HepG2 (cell line): ENCODE measurements at regions not wholly inside any gene's neighbourhood (a gene's known extent, or its start where the extent isn't known, plus 50 kb on each side); places are given as distances from the start of the nearest gene placed in this dataset.

Experiments
- ATAC-seq: fragments of 200-7000 bp; cut with Tn5 transposase; 3 replicates; pipeline ENCODE4 v1.9.1; 2020; ENCODE audit warnings: mild to moderate bottlenecking, moderate library complexity
- BruUV-seq: library from RNA; stranded (reverse); fragments of 400-500 nt; replicated peaks from 2 replicates; lab custom pipeline; 2021; lab: Mats Ljungman, UMichigan
- CTCF ChIA-PET: fragments of 300-600 bp; formaldehyde crosslinking; extraction: SDS; loops from one replicate; lab custom pipeline; 2021; ENCODE audit warnings: low total read pairs, inconsistent platforms, low intra/inter-chr PET ratio; lab: Yijun Ruan, JAX
- POLR2A ChIA-PET: fragments of 350-600 bp; sonication (Branson Sonifier 250); formaldehyde crosslinking; loops from one replicate; lab custom pipeline; 2020; ENCODE audit warnings: antibody characterized with exemption, inconsistent platforms; lab: Yijun Ruan, JAX
- DNase-seq: peaks from one replicate; pipeline ENCODE4 v3.0.0-alpha.2; 2015; ENCODE audit warnings: low spot score
- FAIRE-seq: peaks from 3 replicates; lab custom pipeline; 2011; peaks lifted over from hg19 to GRCh38; lab: Jason Lieb, UNC
- H2AFZ ChIP-seq: one replicate; pipeline ENCODE4 v1.6.1; 2011; ENCODE audit warnings: low read length, inconsistent platforms
- H3K27ac ChIP-seq: fragments of 300-600 bp; 3 replicates; pipeline ENCODE4 v1.8.0; 2011; ENCODE audit warnings: mixed run types, mild to moderate bottlenecking, mixed read lengths, low read length, inconsistent platforms; ENCODE audit not compliant: insufficient read depth; ENCODE audit errors: extremely low read length
- H3K27me3 ChIP-seq, 2 experiments: fragments of 200-600 bp in 1 of 2; 2 replicates in 1 of 2; 3 replicates in 1 of 2; pipeline versions ENCODE4 v1.6.0 to v1.8.0; 2011; ENCODE audit warnings: low read length in 2 of 2, mild to moderate bottlenecking in 2 of 2, moderate library complexity in 2 of 2, inconsistent platforms in 1 of 2; ENCODE audit not compliant: insufficient read depth in 2 of 2, control insufficient read depth in 1 of 2
- H3K36me3 ChIP-seq, 2 experiments: fragments of 200-600 bp in 1 of 2; replicated peaks in 1 of 2; 2 replicates in 1 of 2; 3 replicates in 1 of 2; pipeline versions ENCODE4 v1.5.1 to v1.8.0; 2011; ENCODE audit warnings: low read length in 2 of 2, inconsistent platforms in 1 of 2; ENCODE audit not compliant: insufficient read depth in 2 of 2, control insufficient read depth in 1 of 2
- H3K4me1 ChIP-seq: 2 replicates; pipeline ENCODE4 v1.5.1; 2012; ENCODE audit warnings: low read length, inconsistent platforms; ENCODE audit not compliant: insufficient read depth
- H3K4me2 ChIP-seq: 2 replicates; pipeline ENCODE4 v1.6.0; 2011; ENCODE audit warnings: low read depth, low read length, inconsistent platforms
- H3K4me3 ChIP-seq, 3 experiments: fragments of 200-600 bp in 1 of 3; sonication (generic), shearing (Covaris generic) in 1 of 3; replicated peaks in 1 of 3; 2 replicates each; pipeline ENCODE4 v1.5.1; 2011 to 2016; ENCODE audit warnings: low read length in 3 of 3, inconsistent platforms in 2 of 3, low read depth in 2 of 3, mild to moderate bottlenecking in 2 of 3, control low read depth in 1 of 3, mixed read lengths in 1 of 3; ENCODE audit not compliant: insufficient read depth in 1 of 3
- H3K79me2 ChIP-seq: one replicate; pipeline ENCODE4 v1.6.1; 2011; ENCODE audit warnings: low read length, inconsistent platforms; ENCODE audit not compliant: insufficient read depth
- H3K9ac ChIP-seq: 2 replicates; pipeline ENCODE4 v1.6.0; 2011; ENCODE audit warnings: mild to moderate bottlenecking, low read depth, low read length, inconsistent platforms; ENCODE audit not compliant: insufficient read depth
- H3K9me3 ChIP-seq: 2 replicates; pipeline ENCODE4 v1.5.1; 2012; ENCODE audit warnings: mild to moderate bottlenecking, low read length
- H4K20me1 ChIP-seq: 2 replicates; pipeline ENCODE4 v1.6.0; 2011; ENCODE audit warnings: inconsistent platforms, mild to moderate bottlenecking, low read length, moderate library complexity; ENCODE audit not compliant: insufficient read depth
- BRF2 ChIP-seq: sonication (generic); formaldehyde crosslinking; IDR thresholded peaks from 2 replicates; pipeline ENCODE4 v1.8.1; 2022; ENCODE audit warnings: mild to moderate bottlenecking, missing genetic modification reagents
- ELF3 ChIP-seq: IDR thresholded peaks from 2 replicates; pipeline ENCODE4 v1.6.1; 2016; ENCODE audit warnings: missing genetic modification reagents, missing compliant biosample characterization
- HMGXB3 ChIP-seq: sonication (generic); formaldehyde crosslinking; IDR thresholded peaks from 2 replicates; pipeline ENCODE4 v1.4.0; 2020; ENCODE audit warnings: missing genetic modification reagents, borderline replicate concordance
- KDM5B ChIP-seq: sonication (generic); formaldehyde crosslinking; IDR thresholded peaks from 2 replicates; pipeline ENCODE4 v1.4.0; 2020; ENCODE audit warnings: missing genetic modification reagents, mild to moderate bottlenecking, borderline replicate concordance
- NFIC ChIP-seq: IDR thresholded peaks from 2 replicates; pipeline ENCODE4 v1.6.1; 2012; ENCODE audit warnings: mild to moderate bottlenecking, low read length, inconsistent platforms
- NONO ChIP-seq, 2 experiments: fragments of 450-650 bp in 1 of 2; sonication (generic) in 1 of 2; formaldehyde crosslinking in 1 of 2; IDR thresholded peaks in 1 of 2; conservative IDR thresholded peaks in 1 of 2; 2 replicates each; pipeline versions ENCODE4 v1.6.1 to v1.8.0; 2017 to 2022; ENCODE audit warnings: mild to moderate bottlenecking in 1 of 2, missing genetic modification reagents in 1 of 2, moderate library complexity in 1 of 2
- PHF8 ChIP-seq: sonication (generic); formaldehyde crosslinking; IDR thresholded peaks from 2 replicates; pipeline ENCODE4 v1.5.0; 2020; ENCODE audit warnings: missing genetic modification reagents
- RXRA ChIP-seq: sonication (generic); formaldehyde crosslinking; IDR thresholded peaks from 2 replicates; pipeline ENCODE4 v1.5.1; 2020; ENCODE audit warnings: missing genetic modification reagents
- TBL1XR1 ChIP-seq: fragments of 150-350 bp; IDR thresholded peaks from 2 replicates; pipeline ENCODE4 v1.6.1; 2014; ENCODE audit warnings: borderline replicate concordance, low read length; ENCODE audit not compliant: partially characterized antibody
- TCF7 ChIP-seq: sonication (generic); IDR thresholded peaks from 2 replicates; pipeline ENCODE4 v1.6.1; 2016; ENCODE audit warnings: antibody characterized with exemption, low read depth
- TFDP2 ChIP-seq: sonication (generic); formaldehyde crosslinking; IDR thresholded peaks from 2 replicates; pipeline ENCODE4 v1.4.0; 2020; ENCODE audit warnings: missing genetic modification reagents
- ZFP91 ChIP-seq: sonication (generic); formaldehyde crosslinking; IDR thresholded peaks from 2 replicates; pipeline ENCODE4 v1.9.0; 2022; ENCODE audit warnings: missing genetic modification reagents, mild to moderate bottlenecking, borderline replicate concordance
- ZNF503 ChIP-seq: sonication (generic); formaldehyde crosslinking; IDR thresholded peaks from 2 replicates; pipeline ENCODE4 v1.4.0; 2020; ENCODE audit warnings: missing genetic modification reagents
- ZNF552 ChIP-seq: sonication (generic); formaldehyde crosslinking; IDR thresholded peaks from 2 replicates; pipeline ENCODE4 v1.9.0; 2022; ENCODE audit warnings: missing genetic modification reagents, mild to moderate bottlenecking, borderline replicate concordance
- ZNF83 ChIP-seq: sonication (generic); formaldehyde crosslinking; IDR thresholded peaks from 2 replicates; pipeline ENCODE4 v1.4.0; 2020; ENCODE audit warnings: missing genetic modification reagents, mild to moderate bottlenecking, borderline replicate concordance
- WGBS: methylation state at CpG from one replicate; pipeline ENCODE4 v1.1.6; 2017; ENCODE audit warnings: low lambda C conversion rate; 5-methylcytosine and 5-hydroxymethylcytosine counted together
- in situ Hi-C: cut with HindIII; loops from 2 replicates; pipeline ENCODE4 v1.10.0; 2017; ENCODE audit warnings: low pct_unique_long_range_greater_than_20kb; ENCODE audit not compliant: extremely low pct_ligation_motif_present
- intact Hi-C: fragments of 100-400 bp; cut with micrococcal nuclease; formaldehyde crosslinking; loops from one replicate; pipeline ENCODE4 v1.10.0; 2022; ENCODE audit not compliant: unreplicated experiment

GRCh38 chr13:95352486-95352885, 51.2 kb upstream of the ABCC4 start:
- Histone ChIP-seq H3K4me2 (no peak overlapping the region), H3K27ac (no peak overlapping the region), H3K4me3 (no peak overlapping the region), H3K4me1 (peaks cover 12% of the 10 kb centered on the region), H4K20me1 (no peaks in the 10 kb centered on the region), H3K36me3 (no peaks in the 10 kb centered on the region), H3K9ac (no peak overlapping the region), H3K9me3 (no peaks in the 10 kb centered on the region), H2AFZ (no peak overlapping the region), H3K27me3 (no peaks in the 10 kb centered on the region; a peak in 1 of 5 replicates), H3K79me2 (no peaks in the 10 kb centered on the region)
- BruUV-seq: no TSS peak
- no peak for FAIRE-seq
- 15% methylated on average over 1 of the region's 1 CpG for WGBS
- POLR2A ChIA-PET: interaction anchor here (1.0 kb wide), 1 partner anchor 13 kb away, joined by 3 read pairs; no protein-coding TSS in a partner anchor
- DNase-seq: no peak
- no peak for ATAC-seq
- intact Hi-C loops: no loop called here
- CTCF ChIA-PET: no interaction called here
- in situ Hi-C loops: no loop called here
- no peak for TF ChIP-seq RXRA (CRISPR knock-in tag)
- TF ChIP-seq KDM5B (CRISPR knock-in tag): no peak
- no peak for TF ChIP-seq ELF3 (CRISPR knock-in tag)
- no peak for TF ChIP-seq TBL1XR1
- TF ChIP-seq ZNF552 (CRISPR knock-in tag): no peak
- no peak for TF ChIP-seq BRF2 (CRISPR knock-in tag)
- TF ChIP-seq TFDP2 (CRISPR knock-in tag): no peak
- no peak for TF ChIP-seq ZNF503 (CRISPR knock-in tag)
- TF ChIP-seq TCF7: no peak
- no peak for TF ChIP-seq PHF8 (CRISPR knock-in tag)
- TF ChIP-seq NFIC: no peak
- TF ChIP-seq NONO (IDR thresholded peaks at IDR 0.05): no peak
- no peak for TF ChIP-seq NONO (CRISPR knock-in tag; conservative IDR thresholded peaks at IDR 0.05)
- no peak for TF ChIP-seq ZFP91 (CRISPR knock-in tag)
- TF ChIP-seq HMGXB3 (CRISPR knock-in tag): no peak
- TF ChIP-seq ZNF83 (CRISPR knock-in tag): no peak
